A673 (cell line): ENCODE measurements at regions not wholly inside any gene's neighbourhood (a gene's known extent, or its start where the extent isn't known, plus 50 kb on each side); places are given as distances from the start of the nearest gene placed in this dataset.

Experiments
- BruUV-seq: library from RNA; stranded (reverse); fragments of 400-500 nt; replicated peaks from 2 replicates; lab custom pipeline; 2021; lab: Mats Ljungman, UMichigan
- CTCF ChIA-PET: fragments of 300-600 bp; sonication (Branson Sonifier 250); formaldehyde crosslinking; loops from one replicate; lab custom pipeline; 2022; ENCODE audit warnings: antibody characterized with exemption; lab: Charles Lee
- POLR2A ChIA-PET: fragments of 300-600 bp; sonication (Branson Sonifier 250); formaldehyde crosslinking; loops from one replicate; lab custom pipeline; 2022; ENCODE audit warnings: antibody characterized with exemption; ENCODE audit not compliant: low non-redundant PET; lab: Charles Lee
- DNase-seq: peaks from one replicate; pipeline ENCODE4 v3.0.0-alpha.2; 2015; ENCODE audit warnings: low spot score
- H3K27ac ChIP-seq: fragments of 200-600 bp; sonication (generic); 2 replicates; pipeline ENCODE4 v1.5.1; 2016; ENCODE audit warnings: mixed run types, low read depth, mild to moderate bottlenecking, mixed read lengths, antibody characterized with exemption, low read length; ENCODE audit not compliant: poor library complexity, severe bottlenecking
- H3K27me3 ChIP-seq: fragments of 200-600 bp; sonication (generic); replicated peaks from 2 replicates; pipeline ENCODE4 v1.6.1; 2017; ENCODE audit warnings: mixed run types, low read depth, mild to moderate bottlenecking, mixed read lengths, antibody characterized with exemption, low read length; ENCODE audit not compliant: insufficient read depth, poor library complexity
- H3K36me3 ChIP-seq: fragments of 200-600 bp; sonication (generic); 2 replicates; pipeline ENCODE4 v1.6.1; 2016; ENCODE audit warnings: mixed run types, mild to moderate bottlenecking, mixed read lengths, antibody characterized with exemption, low read length; ENCODE audit not compliant: insufficient read depth, poor library complexity, severe bottlenecking
- H3K4me1 ChIP-seq: fragments of 200-600 bp; sonication (generic); 2 replicates; pipeline ENCODE4 v1.6.1; 2017; ENCODE audit warnings: mixed run types, mild to moderate bottlenecking, mixed read lengths, antibody characterized with exemption, low read length; ENCODE audit not compliant: insufficient read depth, poor library complexity, severe bottlenecking
- H3K4me3 ChIP-seq: fragments of 200-600 bp; sonication (generic); 2 replicates; pipeline ENCODE4 v1.5.1; 2016; ENCODE audit warnings: low read depth, mixed run types, mild to moderate bottlenecking, mixed read lengths, low read length; ENCODE audit not compliant: poor library complexity, severe bottlenecking
- H3K9me3 ChIP-seq: fragments of 200-600 bp; sonication (generic); 2 replicates; pipeline ENCODE4 v1.6.1; 2016; ENCODE audit warnings: mixed run types, low read depth, mild to moderate bottlenecking, mixed read lengths, antibody characterized with exemption, low read length; ENCODE audit not compliant: poor library complexity, severe bottlenecking
- EZH2 ChIP-seq: fragments of 200-600 bp; sonication (generic); IDR thresholded peaks from 2 replicates; pipeline ENCODE4 v1.6.1; 2017; ENCODE audit warnings: borderline replicate concordance, low read depth, mild to moderate bottlenecking, mixed read lengths, antibody characterized with exemption, low read length; ENCODE audit not compliant: poor library complexity, severe bottlenecking
- intact Hi-C: fragments of 100-400 bp; cut with micrococcal nuclease; formaldehyde crosslinking; loops from one replicate; pipeline ENCODE4 v1.10.0; 2022; ENCODE audit not compliant: unreplicated experiment
- TF ChIP-seq, protein P1 (sequence below): fragments of 300-800, 200-600 bp; sonication (generic); conservative IDR thresholded peaks from 2 replicates; pipeline ENCODE4 v1.5.1; 2017; ENCODE audit warnings: low read depth, mild to moderate bottlenecking, antibody characterized with exemption, low read length, moderate library complexity, mixed read lengths

- no peak overlapping the region for H3K4me3 ChIP-seq
- H3K36me3 ChIP-seq, result no peaks in the 10 kb centered on the region
- no peaks in the 10 kb centered on the region for H3K9me3 ChIP-seq
- H3K27me3 ChIP-seq, result peaks cover 37% of the 10 kb centered on the region
- DNase-seq, result no peak
- intact Hi-C loops, result no loop called here
- CTCF ChIA-PET, result no interaction called here
- TF ChIP-seq, protein P1, sequence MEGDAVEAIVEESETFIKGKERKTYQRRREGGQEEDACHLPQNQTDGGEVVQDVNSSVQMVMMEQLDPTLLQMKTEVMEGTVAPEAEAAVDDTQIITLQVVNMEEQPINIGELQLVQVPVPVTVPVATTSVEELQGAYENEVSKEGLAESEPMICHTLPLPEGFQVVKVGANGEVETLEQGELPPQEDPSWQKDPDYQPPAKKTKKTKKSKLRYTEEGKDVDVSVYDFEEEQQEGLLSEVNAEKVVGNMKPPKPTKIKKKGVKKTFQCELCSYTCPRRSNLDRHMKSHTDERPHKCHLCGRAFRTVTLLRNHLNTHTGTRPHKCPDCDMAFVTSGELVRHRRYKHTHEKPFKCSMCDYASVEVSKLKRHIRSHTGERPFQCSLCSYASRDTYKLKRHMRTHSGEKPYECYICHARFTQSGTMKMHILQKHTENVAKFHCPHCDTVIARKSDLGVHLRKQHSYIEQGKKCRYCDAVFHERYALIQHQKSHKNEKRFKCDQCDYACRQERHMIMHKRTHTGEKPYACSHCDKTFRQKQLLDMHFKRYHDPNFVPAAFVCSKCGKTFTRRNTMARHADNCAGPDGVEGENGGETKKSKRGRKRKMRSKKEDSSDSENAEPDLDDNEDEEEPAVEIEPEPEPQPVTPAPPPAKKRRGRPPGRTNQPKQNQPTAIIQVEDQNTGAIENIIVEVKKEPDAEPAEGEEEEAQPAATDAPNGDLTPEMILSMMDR, result no peak
- TF ChIP-seq EZH2, result no peak
- no peak overlapping the region for H3K27ac ChIP-seq
- H3K4me1 ChIP-seq, result peaks cover 8% of the 10 kb centered on the region
- POLR2A ChIA-PET, result no interaction called here
- BruUV-seq, result no TSS peak
Observed at GRCh38 chr5:114053372-114053771, 308.5 kb upstream of the KCNN2 start.

DNA sequence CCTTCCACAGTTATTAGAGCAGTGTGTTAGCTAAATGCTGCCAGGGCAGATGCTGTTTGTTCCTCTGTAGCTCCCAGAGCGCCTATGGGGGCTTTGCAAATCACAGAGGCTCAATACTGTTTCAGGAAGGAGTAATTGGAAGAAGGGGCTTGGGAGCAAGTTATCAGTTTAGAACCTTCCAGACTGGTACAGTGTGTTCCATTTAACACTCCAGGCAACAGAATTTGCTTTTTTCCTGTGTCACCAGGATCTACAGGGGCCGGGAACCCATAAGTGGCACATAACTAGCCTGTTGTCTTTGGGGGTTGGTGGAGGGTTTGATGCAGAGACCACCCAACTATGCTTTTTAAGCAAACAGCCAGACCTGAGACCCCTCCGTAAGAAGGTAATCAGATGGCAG, 307.3 kb upstream of the KCNN2 start:
- BruUV-seq, result no TSS peak
- no peak for DNase-seq
- H3K27ac ChIP-seq, result no peak overlapping the region
- CTCF ChIA-PET, result no interaction called here
- intact Hi-C loops, result no loop called here
- peaks cover 8% of the 10 kb centered on the region for H3K4me1 ChIP-seq
- POLR2A ChIA-PET, result no interaction called here
- H3K27me3 ChIP-seq, result peaks cover 37% of the 10 kb centered on the region
- no peaks in the 10 kb centered on the region for H3K36me3 ChIP-seq
- no peak overlapping the region for H3K4me3 ChIP-seq
- H3K9me3 ChIP-seq, result no peaks in the 10 kb centered on the region
- TF ChIP-seq, protein P1, result no peak
- no peak for TF ChIP-seq EZH2

- TF ChIP-seq, protein P1, result no peak
- no peak for TF ChIP-seq EZH2
- BruUV-seq, result no TSS peak
- H3K4me1 ChIP-seq, result peaks cover 8% of the 10 kb centered on the region
- H3K27me3 ChIP-seq, result peaks cover 37% of the 10 kb centered on the region
- no peaks in the 10 kb centered on the region for H3K36me3 ChIP-seq
- ChIA-PET POLR2A (no interaction called here), CTCF (no interaction called here)
- H3K9me3 ChIP-seq, result no peaks in the 10 kb centered on the region
- DNase-seq, result peak; percentile 66
- H3K4me3 ChIP-seq, result peak overlapping the region; percentile 23
- H3K27ac ChIP-seq, result no peak overlapping the region
- intact Hi-C loops, result no loop called here
Observed at GRCh38 chr5:114055318-114056184, 306.3 kb upstream of the KCNN2 start.
